Stimulated activated CD8-positive, alpha-beta memory T cell treated with anti-CD3 and anti-CD28 coated beads, Interleukin-7, amount 100 ng/mL, for 48 hours (primary cell): ENCODE measurements at regions not wholly inside any gene's neighbourhood (a gene's known extent, or its start where the extent isn't known, plus 50 kb on each side); places are given as distances from the start of the nearest gene placed in this dataset.
"Not testable (repeated sequence)": the region's sequence is repeated elsewhere in the genome, so short reads cannot be mapped to it uniquely, and the experiment has no call there.

ENCODE experiments used
- DNase-seq, 2 donors: peaks; one replicate each; pipeline ENCODE4 v3.0.0-alpha.2; 2020; ENCODE audit warnings: low read depth in 1 of 2; ENCODE audit errors: extremely low read depth in 1 of 2

- no peak for DNase-seq
These were observed 779.3 kb upstream of the MIR17HG start for GRCh38 chr13:90568165-90568564.

GRCh38 chr13:90576067-90576466 lies 771.4 kb upstream of the MIR17HG start:
- DNase-seq = no peak

GRCh38 chr13:90577726-90578125 lies 769.8 kb upstream of the MIR17HG start:
- no peak for DNase-seq

- DNase-seq = no peak
These were observed 762.1 kb upstream of the MIR17HG start for GRCh38 chr13:90585392-90585791.

- DNase-seq = no peak
These were observed 756.1 kb upstream of the MIR17HG start for GRCh38 chr13:90591260-90591926.

GRCh38 chr13:90591927-90592268 lies 755.6 kb upstream of the MIR17HG start:
- DNase-seq = no peak

GRCh38 chr13:90592943-90593342 lies 754.5 kb upstream of the MIR17HG start:
- DNase-seq = no peak

GRCh38 chr13:90594681-90595080 lies 752.8 kb upstream of the MIR17HG start:
- no peak for DNase-seq

GRCh38 chr13:90605664-90606063 lies 741.8 kb upstream of the MIR17HG start:
- no peak for DNase-seq

- DNase-seq = not testable (repeated sequence)
These were observed 740.6 kb upstream of the MIR17HG start for GRCh38 chr13:90606921-90607320.

- no peak for DNase-seq
These were observed 735.1 kb upstream of the MIR17HG start for GRCh38 chr13:90612391-90612790.

GRCh38 chr13:90613076-90613795 lies 734.3 kb upstream of the MIR17HG start:
- DNase-seq = no peak

- no peak for DNase-seq
These were observed 732.3 kb upstream of the MIR17HG start for GRCh38 chr13:90615236-90615635.

GRCh38 chr13:90615767-90616166 lies 731.7 kb upstream of the MIR17HG start:
- DNase-seq = no peak

- no peak for DNase-seq
These were observed 729.4 kb upstream of the MIR17HG start for GRCh38 chr13:90618133-90618532.

GRCh38 chr13:90622541-90622940 lies 724.9 kb upstream of the MIR17HG start:
- DNase-seq = no peak

GRCh38 chr13:90623318-90624011 lies 724.0 kb upstream of the MIR17HG start:
- no peak for DNase-seq

GRCh38 chr13:90627813-90628212 lies 719.7 kb upstream of the MIR17HG start:
- no peak for DNase-seq

- DNase-seq = no peak
These were observed 719.0 kb upstream of the MIR17HG start for GRCh38 chr13:90628471-90628870.

- no peak for DNase-seq
These were observed 716.8 kb upstream of the MIR17HG start for GRCh38 chr13:90630716-90631115.

- no peak for DNase-seq
These were observed 715.3 kb upstream of the MIR17HG start for GRCh38 chr13:90632184-90632583.

GRCh38 chr13:90633849-90634248 lies 713.6 kb upstream of the MIR17HG start:
- no peak for DNase-seq
